GM23248 (cell line): ENCODE measurements at regions not wholly inside any gene's neighbourhood (a gene's known extent, or its start where the extent isn't known, plus 50 kb on each side); places are given as distances from the start of the nearest gene placed in this dataset.

Source experiments
- DNase-seq: peaks from one replicate; pipeline ENCODE4 v3.0.0-alpha.2; 2015
- H2AFZ ChIP-seq: fragments of 200-600 bp; sonication (generic); 2 replicates; pipeline ENCODE4 v1.6.1; 2016; ENCODE audit warnings: antibody characterized with exemption
- H3F3A ChIP-seq: fragments of 200-600 bp; sonication (generic); 2 replicates; pipeline ENCODE4 v1.6.1; 2016; ENCODE audit warnings: mild to moderate bottlenecking, antibody characterized with exemption, mixed run types; ENCODE audit not compliant: insufficient read depth
- H3K27ac ChIP-seq: fragments of 200-600 bp; sonication (generic); 2 replicates; pipeline ENCODE4 v1.5.1; 2016; ENCODE audit warnings: mild to moderate bottlenecking
- H3K27me3 ChIP-seq: fragments of 200-600 bp; sonication (generic); replicated peaks from 2 replicates; pipeline ENCODE4 v1.6.1; 2016; ENCODE audit warnings: mild to moderate bottlenecking; ENCODE audit not compliant: insufficient read depth
- H3K36me3 ChIP-seq: fragments of 200-600 bp; sonication (generic); 2 replicates; pipeline ENCODE4 v1.6.1; 2016; ENCODE audit warnings: low read depth, mild to moderate bottlenecking
- H3K4me1 ChIP-seq: fragments of 200-600 bp; sonication (generic); 2 replicates; pipeline ENCODE4 v1.6.1; 2016; ENCODE audit warnings: mild to moderate bottlenecking; ENCODE audit not compliant: insufficient read depth
- H3K4me2 ChIP-seq: fragments of 200-600 bp; sonication (generic); one replicate; pipeline ENCODE4 v1.6.1; 2016; ENCODE audit warnings: mild to moderate bottlenecking; ENCODE audit not compliant: unreplicated experiment
- H3K4me3 ChIP-seq: fragments of 200-600 bp; sonication (generic); 2 replicates; pipeline ENCODE4 v1.5.1; 2016; ENCODE audit warnings: mild to moderate bottlenecking
- H3K79me2 ChIP-seq: fragments of 200-600 bp; sonication (generic); 2 replicates; pipeline ENCODE4 v1.6.1; 2016; ENCODE audit warnings: mild to moderate bottlenecking; ENCODE audit not compliant: insufficient read depth
- H3K9ac ChIP-seq: fragments of 200-600 bp; sonication (generic); 2 replicates; pipeline ENCODE4 v1.6.1; 2016; ENCODE audit warnings: mild to moderate bottlenecking
- H3K9me2 ChIP-seq: fragments of 200-600 bp; sonication (generic); 2 replicates; pipeline ENCODE4 v1.6.1; 2016; ENCODE audit warnings: mixed run types, mild to moderate bottlenecking, moderate library complexity; ENCODE audit not compliant: insufficient read depth
- H3K9me3 ChIP-seq: fragments of 200-600 bp; sonication (generic); one replicate; pipeline ENCODE4 v1.6.1; 2017; ENCODE audit warnings: low read depth
- H4K20me1 ChIP-seq: fragments of 200-600 bp; sonication (generic); 2 replicates; pipeline ENCODE4 v1.6.0; 2016; ENCODE audit not compliant: insufficient read depth
- EZH2 ChIP-seq: fragments of 200-600 bp; sonication (generic); IDR thresholded peaks from 2 replicates; pipeline ENCODE4 v1.6.1; 2018; ENCODE audit warnings: antibody characterized with exemption, mild to moderate bottlenecking; ENCODE audit not compliant: insufficient read depth, poor library complexity, severe bottlenecking
- EZH2phosphoT487 ChIP-seq: fragments of 200-600 bp; sonication (generic); IDR thresholded peaks from 2 replicates; pipeline ENCODE4 v1.6.1; 2018; ENCODE audit warnings: antibody characterized with exemption, moderate library complexity, mild to moderate bottlenecking, low read depth; ENCODE audit not compliant: insufficient read depth
- WGBS, 2 experiments: methylation state at CpG; one replicate each; pipeline ENCODE4 v1.1.6; 2015 to 2017; ENCODE audit warnings: low lambda C conversion rate in 2 of 2, low coverage in 1 of 2; ENCODE audit errors: missing lambda C conversion rate in 2 of 2; 5-methylcytosine and 5-hydroxymethylcytosine counted together
- in situ Hi-C: fragments of 300-500 bp; cut with MboI; formaldehyde crosslinking; loops from 2 replicates; pipeline ENCODE4 v1.15.0; 2020

DNA sequence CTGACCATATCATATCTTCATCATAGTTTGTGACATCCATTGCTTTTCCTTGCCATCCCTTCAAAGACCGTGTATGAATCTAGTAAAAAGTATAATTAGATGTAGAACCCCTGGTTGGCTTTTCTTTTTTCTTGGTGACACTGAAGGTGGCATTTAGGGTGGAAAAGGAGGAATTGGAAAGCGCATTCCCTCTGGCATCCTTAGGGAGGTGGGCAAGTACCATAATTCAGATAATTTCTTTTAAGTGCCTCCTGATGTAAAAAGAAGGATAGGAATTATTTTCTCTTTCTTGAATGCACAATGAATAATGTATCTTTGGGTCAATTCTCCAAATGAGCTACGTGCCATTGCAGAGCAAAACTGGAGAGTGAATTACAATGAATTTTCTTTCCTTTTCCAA lies 73.2 kb upstream of the SMARCA2 start:
- no peaks in the 10 kb centered on the region for H3F3A ChIP-seq
- 0 out of 2 replicates have a peak, but pooled peaks cover 2% of the 10 kb centered on the region for H4K20me1 ChIP-seq
- H3K79me2 ChIP-seq, result no peaks in the 10 kb centered on the region
- H3K9ac ChIP-seq, result no peak overlapping the region
- H3K4me1 ChIP-seq, result no peaks in the 10 kb centered on the region
- no peak overlapping the region for H3K4me3 ChIP-seq
- no peaks in the 10 kb centered on the region for H3K9me3 ChIP-seq
- WGBS, 2 experiments, result 29 to 33% methylated on average over 3 of the region's 3 CpGs
- no peaks in the 10 kb centered on the region for H3K36me3 ChIP-seq
- TF ChIP-seq EZH2, result no peak
- TF ChIP-seq EZH2phosphoT487, result no peak
- no peak overlapping the region for H3K27ac ChIP-seq
- in situ Hi-C loops, result no loop called here
- H2AFZ ChIP-seq, result no peak overlapping the region
- peak; percentile 30 for DNase-seq
- H3K4me2 ChIP-seq, result no peak overlapping the region
- no peaks in the 10 kb centered on the region for H3K9me2 ChIP-seq
- H3K27me3 ChIP-seq, result peaks cover 17% of the 10 kb centered on the region; the same call in 1 of the 2 replicates

DNA sequence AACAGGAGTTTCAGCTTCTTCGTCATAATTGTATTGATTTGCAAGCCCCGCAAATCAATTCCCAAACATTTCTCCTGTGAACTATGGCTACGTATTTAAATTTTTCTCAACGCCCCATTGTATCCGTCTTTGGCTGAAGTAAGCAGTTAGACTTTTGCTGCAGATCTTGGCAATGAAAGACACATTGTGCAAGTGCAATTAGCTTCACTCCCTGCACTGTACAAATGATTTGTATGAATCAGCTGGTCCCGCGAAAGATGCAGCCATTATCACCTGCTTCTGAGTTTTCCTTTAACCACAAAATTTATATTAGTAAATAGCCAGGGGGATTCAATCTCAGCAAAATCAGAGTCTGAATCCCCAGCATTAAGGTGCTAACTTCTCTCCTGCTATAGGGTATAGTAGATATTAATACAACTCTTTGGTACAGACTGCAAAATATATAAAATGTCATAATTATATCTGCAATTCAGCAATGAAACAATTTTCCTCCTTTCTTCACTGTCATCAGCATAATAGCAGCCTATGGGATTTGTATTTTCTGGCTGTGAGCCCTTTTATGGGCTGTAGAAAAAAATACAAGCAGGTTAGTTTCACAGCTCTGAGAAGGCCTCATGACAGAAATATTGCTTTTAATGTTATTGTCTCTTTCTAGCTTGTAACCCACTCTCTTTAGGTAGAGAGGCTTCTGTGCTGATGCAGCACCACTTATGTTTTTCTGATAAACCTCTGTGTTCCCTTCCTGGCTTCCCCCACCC lies 68.4 kb upstream of the SMARCA2 start:
- Histone ChIP-seq H3K9me2 (no peaks in the 10 kb centered on the region), H3K4me3 (no peak overlapping the region), H3K27me3 (peaks cover 23% of the 10 kb centered on the region; the same call in 1 of the 2 replicates), H3K9me3 (no peaks in the 10 kb centered on the region), H3K9ac (no peak overlapping the region), H3K4me1 (no peaks in the 10 kb centered on the region), H3K36me3 (no peaks in the 10 kb centered on the region), H3F3A (no peaks in the 10 kb centered on the region), H3K4me2 (no peak overlapping the region), H3K79me2 (no peaks in the 10 kb centered on the region), H4K20me1 (no peaks in the 10 kb centered on the region), H3K27ac (no peak overlapping the region), H2AFZ (no peak overlapping the region)
- in situ Hi-C loops, result no loop called here
- TF ChIP-seq EZH2, result no peak
- TF ChIP-seq EZH2phosphoT487, result no peak
- WGBS, 2 experiments, result 8 to 10% methylated on average over 7 of the region's 7 CpGs
- DNase-seq, result peak; percentile 12

DNA sequence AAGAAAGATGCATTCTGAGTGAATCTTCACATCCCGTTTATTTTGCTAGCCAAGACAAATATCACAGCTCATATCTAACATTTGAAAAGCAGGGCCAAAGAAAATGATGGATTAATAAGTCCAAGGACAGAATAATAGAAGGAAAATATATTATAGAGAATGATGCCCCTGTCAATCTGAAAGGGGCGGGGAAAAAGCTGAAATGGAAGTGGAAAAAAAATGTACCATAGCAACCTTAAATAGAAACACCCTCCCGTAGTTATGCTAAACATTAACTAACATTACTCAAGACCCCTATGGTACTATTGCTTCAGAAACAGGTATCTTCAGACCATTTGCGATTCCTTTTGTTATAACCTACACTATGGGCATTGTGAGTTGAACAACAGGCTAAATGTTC lies 67.7 kb upstream of the SMARCA2 start:
- Histone ChIP-seq H3K27me3 (peaks cover 27% of the 10 kb centered on the region), H3K9me2 (no peaks in the 10 kb centered on the region), H3K9me3 (no peaks in the 10 kb centered on the region), H3K36me3 (no peaks in the 10 kb centered on the region), H3K4me2 (no peak overlapping the region), H3K27ac (no peak overlapping the region), H3K79me2 (no peaks in the 10 kb centered on the region), H3K4me3 (no peak overlapping the region), H3K4me1 (no peaks in the 10 kb centered on the region), H2AFZ (no peak overlapping the region), H3F3A (no peaks in the 10 kb centered on the region), H4K20me1 (no peaks in the 10 kb centered on the region), H3K9ac (no peak overlapping the region)
- TF ChIP-seq EZH2 (no peak), EZH2phosphoT487 (no peak)
- in situ Hi-C loops, result no loop called here
- DNase-seq, result no peak
- WGBS, 2 experiments, result 55 to 62% methylated on average over 4 of the region's 4 CpGs

DNA sequence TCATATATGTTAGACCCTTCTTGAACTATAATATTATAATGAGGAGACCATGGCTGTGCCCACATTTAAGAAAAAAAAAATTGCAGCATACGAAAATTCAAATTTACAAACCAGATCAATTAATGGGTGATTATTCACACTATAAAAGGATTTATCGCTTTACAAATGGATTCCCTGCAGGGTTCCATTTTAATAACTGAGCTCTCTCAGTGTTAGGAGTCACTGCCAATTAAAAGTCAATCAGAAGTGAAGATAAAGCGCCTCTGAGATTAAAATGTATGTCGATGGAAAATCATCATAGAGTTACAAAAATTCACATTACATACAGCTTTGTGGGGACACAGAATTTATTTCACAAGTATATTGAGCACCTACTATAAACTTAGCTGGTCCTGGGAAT lies 66.6 kb upstream of the SMARCA2 start:
- in situ Hi-C loops, result no loop called here

More for the DNA sequence above, 66.6 kb upstream of the SMARCA2 start:
- Histone ChIP-seq H3K4me2 (no peak overlapping the region), H2AFZ (no peak overlapping the region), H3K27me3 (peaks cover 30% of the 10 kb centered on the region), H3K9me2 (no peaks in the 10 kb centered on the region), H3F3A (no peaks in the 10 kb centered on the region), H3K4me3 (no peak overlapping the region), H3K9me3 (no peaks in the 10 kb centered on the region), H3K27ac (no peak overlapping the region), H4K20me1 (no peaks in the 10 kb centered on the region), H3K79me2 (no peaks in the 10 kb centered on the region), H3K9ac (no peak overlapping the region), H3K36me3 (no peaks in the 10 kb centered on the region), H3K4me1 (no peaks in the 10 kb centered on the region)
- 61 to 68% methylated on average over 4 of the region's 4 CpGs for WGBS, 2 experiments
- no peak for DNase-seq
- TF ChIP-seq EZH2 (no peak), EZH2phosphoT487 (no peak)
